ENCODE measurements at regions not wholly inside any gene's neighbourhood (a gene's known extent, or its start where the extent isn't known, plus 50 kb on each side); places are given as distances from the start of the nearest gene placed in this dataset.
A peak's percentile ranks its signal among the peaks of the same experiment; 100 is the strongest.

DNA sequence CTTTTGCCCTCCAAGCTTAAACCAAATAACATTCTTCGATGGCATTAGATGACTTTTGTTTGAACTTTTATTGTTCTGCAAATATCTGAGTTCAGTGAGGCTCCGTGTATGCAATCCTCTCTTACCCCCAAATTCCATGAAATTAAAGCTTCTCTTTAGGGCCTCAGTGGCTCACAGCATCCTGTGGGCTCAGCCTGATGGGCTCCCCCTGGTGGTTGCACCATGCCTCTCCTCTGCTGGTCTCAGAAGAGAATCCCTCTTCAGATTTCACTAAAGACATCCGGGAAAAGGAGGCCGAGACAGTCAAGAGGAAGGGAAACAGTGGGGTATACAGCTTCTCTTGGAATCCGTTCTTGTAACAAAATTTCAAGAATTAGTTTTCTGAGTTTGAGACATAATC lies 331.6 kb upstream of the NT5E start:
- TF ChIP-seq PRDM10 (IDR thresholded peaks at IDR 0.05; ENCODE audit: partially characterized antibody) (no peak), SLC30A9 (CRISPR knock-in tag; IDR thresholded peaks at IDR 0.05) (no peak), PHF8 (IDR thresholded peaks at IDR 0.05; ENCODE audit: borderline replicate concordance, low read length) (no peak), CCAR2 (IDR thresholded peaks at IDR 0.05; ENCODE audit: low read depth, low read length) (no peak), USF2 (CRISPR knock-in tag; IDR thresholded peaks at IDR 0.05) (no peak), KAT7 (CRISPR knock-in tag; IDR thresholded peaks at IDR 0.05; ENCODE audit: borderline replicate concordance) (no peak), NR4A1 (CRISPR knock-in tag; IDR thresholded peaks at IDR 0.05) (no peak), NR4A1 (tag; IDR thresholded peaks at IDR 0.05) (no peak), CREB5 (CRISPR knock-in tag; IDR thresholded peaks at IDR 0.05) (no peak), FOXP4 (CRISPR knock-in tag; IDR thresholded peaks at IDR 0.05; ENCODE audit: borderline replicate concordance) (no peak)
- TF ChIP-seq, protein P1, sequence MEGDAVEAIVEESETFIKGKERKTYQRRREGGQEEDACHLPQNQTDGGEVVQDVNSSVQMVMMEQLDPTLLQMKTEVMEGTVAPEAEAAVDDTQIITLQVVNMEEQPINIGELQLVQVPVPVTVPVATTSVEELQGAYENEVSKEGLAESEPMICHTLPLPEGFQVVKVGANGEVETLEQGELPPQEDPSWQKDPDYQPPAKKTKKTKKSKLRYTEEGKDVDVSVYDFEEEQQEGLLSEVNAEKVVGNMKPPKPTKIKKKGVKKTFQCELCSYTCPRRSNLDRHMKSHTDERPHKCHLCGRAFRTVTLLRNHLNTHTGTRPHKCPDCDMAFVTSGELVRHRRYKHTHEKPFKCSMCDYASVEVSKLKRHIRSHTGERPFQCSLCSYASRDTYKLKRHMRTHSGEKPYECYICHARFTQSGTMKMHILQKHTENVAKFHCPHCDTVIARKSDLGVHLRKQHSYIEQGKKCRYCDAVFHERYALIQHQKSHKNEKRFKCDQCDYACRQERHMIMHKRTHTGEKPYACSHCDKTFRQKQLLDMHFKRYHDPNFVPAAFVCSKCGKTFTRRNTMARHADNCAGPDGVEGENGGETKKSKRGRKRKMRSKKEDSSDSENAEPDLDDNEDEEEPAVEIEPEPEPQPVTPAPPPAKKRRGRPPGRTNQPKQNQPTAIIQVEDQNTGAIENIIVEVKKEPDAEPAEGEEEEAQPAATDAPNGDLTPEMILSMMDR (IDR thresholded peaks at IDR 0.05 in 2 of 3, conservative IDR thresholded peaks at IDR 0.05 in 1 of 3; ENCODE audit: insufficient read depth in 2 of 3, low read depth in 1 of 3, low read length in 3 of 3), result peak in 1 of 3 experiments; percentile 38; a peak in 1 of 6 replicates

Measured in K562 (cell line).